ENCODE measurements at regions not wholly inside any gene's neighbourhood (a gene's known extent, or its start where the extent isn't known, plus 50 kb on each side); places are given as distances from the start of the nearest gene placed in this dataset.

DNA sequence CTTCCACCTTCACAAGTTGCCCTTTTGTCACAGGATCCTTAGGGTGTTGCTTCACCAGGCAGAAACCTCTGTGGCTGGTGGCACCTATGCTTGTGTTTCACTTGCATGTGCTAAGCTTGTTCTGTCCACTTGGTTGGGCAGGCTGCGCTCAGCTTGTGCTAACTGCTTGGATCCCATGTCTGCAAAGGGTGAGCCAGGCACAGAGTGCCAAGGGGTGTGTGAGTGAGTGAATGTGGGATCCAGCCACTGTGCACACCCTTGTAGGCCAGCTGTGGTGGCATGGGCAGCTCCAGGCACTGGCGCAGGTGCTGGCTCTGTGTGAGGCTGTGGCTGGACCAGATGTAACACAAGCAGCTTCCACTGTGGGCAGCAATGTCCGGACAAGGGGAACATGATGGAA is 728.7 kb upstream of the ROBO1 start:
- TF ChIP-seq POLR2A (IDR thresholded peaks at IDR 0.05), result no peak
- TF ChIP-seq, protein P1, sequence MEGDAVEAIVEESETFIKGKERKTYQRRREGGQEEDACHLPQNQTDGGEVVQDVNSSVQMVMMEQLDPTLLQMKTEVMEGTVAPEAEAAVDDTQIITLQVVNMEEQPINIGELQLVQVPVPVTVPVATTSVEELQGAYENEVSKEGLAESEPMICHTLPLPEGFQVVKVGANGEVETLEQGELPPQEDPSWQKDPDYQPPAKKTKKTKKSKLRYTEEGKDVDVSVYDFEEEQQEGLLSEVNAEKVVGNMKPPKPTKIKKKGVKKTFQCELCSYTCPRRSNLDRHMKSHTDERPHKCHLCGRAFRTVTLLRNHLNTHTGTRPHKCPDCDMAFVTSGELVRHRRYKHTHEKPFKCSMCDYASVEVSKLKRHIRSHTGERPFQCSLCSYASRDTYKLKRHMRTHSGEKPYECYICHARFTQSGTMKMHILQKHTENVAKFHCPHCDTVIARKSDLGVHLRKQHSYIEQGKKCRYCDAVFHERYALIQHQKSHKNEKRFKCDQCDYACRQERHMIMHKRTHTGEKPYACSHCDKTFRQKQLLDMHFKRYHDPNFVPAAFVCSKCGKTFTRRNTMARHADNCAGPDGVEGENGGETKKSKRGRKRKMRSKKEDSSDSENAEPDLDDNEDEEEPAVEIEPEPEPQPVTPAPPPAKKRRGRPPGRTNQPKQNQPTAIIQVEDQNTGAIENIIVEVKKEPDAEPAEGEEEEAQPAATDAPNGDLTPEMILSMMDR (IDR thresholded peaks at IDR 0.05), result no peak

All from Peyer's patch (tissue), 4 donors.